ENCODE measurements at regions not wholly inside any gene's neighbourhood (a gene's known extent, or its start where the extent isn't known, plus 50 kb on each side); places are given as distances from the start of the nearest gene placed in this dataset.

DNA sequence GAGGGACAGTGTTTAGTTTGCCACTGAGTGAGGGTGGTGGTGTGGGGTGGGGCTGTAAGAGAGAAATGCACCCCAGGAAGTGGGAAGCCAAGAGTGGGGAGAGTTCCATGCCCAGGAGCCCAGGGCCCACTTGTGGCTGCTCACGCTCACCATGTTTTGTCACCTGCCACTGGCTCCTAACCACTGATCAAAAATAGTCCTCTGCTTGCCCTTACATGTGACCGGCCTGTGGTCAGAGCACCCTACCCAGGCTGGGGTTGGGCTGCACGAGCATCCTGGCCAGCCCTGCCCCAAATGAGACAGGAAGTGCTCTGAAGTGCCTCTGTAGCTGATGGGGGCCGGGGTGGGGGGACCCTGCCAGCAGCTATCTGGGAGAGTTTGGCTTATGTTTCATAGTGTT is 216.3 kb downstream of the RPLP1 start:
- no peaks in the 10 kb centered on the region for H3K79me2 ChIP-seq (ENCODE audit: control insufficient read depth, insufficient read depth, low read length)
- no peak overlapping the region for H3K4me2 ChIP-seq (ENCODE audit: extremely low read depth, insufficient read depth, low read length)
- TF ChIP-seq, protein P1, sequence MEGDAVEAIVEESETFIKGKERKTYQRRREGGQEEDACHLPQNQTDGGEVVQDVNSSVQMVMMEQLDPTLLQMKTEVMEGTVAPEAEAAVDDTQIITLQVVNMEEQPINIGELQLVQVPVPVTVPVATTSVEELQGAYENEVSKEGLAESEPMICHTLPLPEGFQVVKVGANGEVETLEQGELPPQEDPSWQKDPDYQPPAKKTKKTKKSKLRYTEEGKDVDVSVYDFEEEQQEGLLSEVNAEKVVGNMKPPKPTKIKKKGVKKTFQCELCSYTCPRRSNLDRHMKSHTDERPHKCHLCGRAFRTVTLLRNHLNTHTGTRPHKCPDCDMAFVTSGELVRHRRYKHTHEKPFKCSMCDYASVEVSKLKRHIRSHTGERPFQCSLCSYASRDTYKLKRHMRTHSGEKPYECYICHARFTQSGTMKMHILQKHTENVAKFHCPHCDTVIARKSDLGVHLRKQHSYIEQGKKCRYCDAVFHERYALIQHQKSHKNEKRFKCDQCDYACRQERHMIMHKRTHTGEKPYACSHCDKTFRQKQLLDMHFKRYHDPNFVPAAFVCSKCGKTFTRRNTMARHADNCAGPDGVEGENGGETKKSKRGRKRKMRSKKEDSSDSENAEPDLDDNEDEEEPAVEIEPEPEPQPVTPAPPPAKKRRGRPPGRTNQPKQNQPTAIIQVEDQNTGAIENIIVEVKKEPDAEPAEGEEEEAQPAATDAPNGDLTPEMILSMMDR (conservative IDR thresholded peaks at IDR 0.05 in 1 of 2, IDR thresholded peaks at IDR 0.05 in 1 of 2; ENCODE audit: low read depth in 1 of 2, low read length in 2 of 2) = no peak
- TF ChIP-seq EZH2 (IDR thresholded peaks at IDR 0.05; ENCODE audit: low read length, missing control alignments) = no peak
- H3K9me3 ChIP-seq (ENCODE audit: control insufficient read depth, insufficient read depth, low read depth, low read length) = no peaks in the 10 kb centered on the region
- DNase-seq (ENCODE audit: low read depth in 2 of 2) = no peak
- no peak overlapping the region for H2AFZ ChIP-seq (ENCODE audit: low read length)
- no peaks in the 10 kb centered on the region for H3K36me3 ChIP-seq (ENCODE audit: control insufficient read depth, insufficient read depth, low read length)
- H3K27ac ChIP-seq (ENCODE audit: insufficient read depth, low read length) = no peak overlapping the region
- H3K27me3 ChIP-seq (ENCODE audit: control insufficient read depth, insufficient read depth, low read length) = no peaks in the 10 kb centered on the region
- H4K20me1 ChIP-seq (ENCODE audit: control insufficient read depth, extremely low read depth, insufficient read depth, low read length) = no peaks in the 10 kb centered on the region
- H3K9ac ChIP-seq (ENCODE audit: insufficient read depth, low read length) = no peak overlapping the region
- no peak overlapping the region for H3K4me3 ChIP-seq (replicated peaks in 1 of 4; ENCODE audit: control extremely low read depth in 1 of 4, insufficient read depth in 1 of 4, low read depth in 3 of 4, low read length in 4 of 4)
- no peaks in the 10 kb centered on the region for H3K4me1 ChIP-seq (ENCODE audit: control insufficient read depth, extremely low read depth, insufficient read depth, low read length)

DNA sequence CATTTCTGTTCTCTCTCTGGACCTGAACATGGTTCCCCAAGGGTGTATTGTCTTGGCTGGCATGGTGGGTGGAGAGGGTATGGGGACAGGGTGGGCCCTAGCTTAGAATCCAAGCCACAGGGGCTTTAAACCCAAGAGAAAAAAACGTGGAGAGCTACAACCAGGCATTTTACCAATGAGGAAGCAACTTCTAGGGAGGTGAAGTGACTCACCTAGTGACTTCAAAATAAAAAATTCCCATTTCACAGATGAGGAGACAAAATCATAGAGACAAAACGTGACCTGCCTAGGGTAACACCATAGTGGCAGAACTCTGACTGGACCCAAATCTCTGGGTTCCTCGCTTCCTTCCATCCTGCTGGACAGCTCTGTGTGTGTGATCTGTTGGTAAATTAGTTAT is 216.8 kb downstream of the RPLP1 start:
- H3K36me3 ChIP-seq (ENCODE audit: control insufficient read depth, insufficient read depth, low read length) = no peaks in the 10 kb centered on the region
- H3K4me2 ChIP-seq (ENCODE audit: extremely low read depth, insufficient read depth, low read length) = no peak overlapping the region
- no peaks in the 10 kb centered on the region for H4K20me1 ChIP-seq (ENCODE audit: control insufficient read depth, extremely low read depth, insufficient read depth, low read length)
- H3K27me3 ChIP-seq (ENCODE audit: control insufficient read depth, insufficient read depth, low read length) = no peaks in the 10 kb centered on the region
- H2AFZ ChIP-seq (ENCODE audit: low read length) = no peak overlapping the region
- no peak overlapping the region for H3K27ac ChIP-seq (ENCODE audit: insufficient read depth, low read length)
- no peaks in the 10 kb centered on the region for H3K79me2 ChIP-seq (ENCODE audit: control insufficient read depth, insufficient read depth, low read length)
- no peak overlapping the region for H3K9ac ChIP-seq (ENCODE audit: insufficient read depth, low read length)
- no peaks in the 10 kb centered on the region for H3K4me1 ChIP-seq (ENCODE audit: control insufficient read depth, extremely low read depth, insufficient read depth, low read length)
- no peak for DNase-seq (ENCODE audit: low read depth in 2 of 2)
- TF ChIP-seq, protein P1 (conservative IDR thresholded peaks at IDR 0.05 in 1 of 2, IDR thresholded peaks at IDR 0.05 in 1 of 2; ENCODE audit: low read depth in 1 of 2, low read length in 2 of 2) = no peak
- TF ChIP-seq EZH2 (IDR thresholded peaks at IDR 0.05; ENCODE audit: low read length, missing control alignments) = no peak
- no peak overlapping the region for H3K4me3 ChIP-seq (replicated peaks in 1 of 4; ENCODE audit: control extremely low read depth in 1 of 4, insufficient read depth in 1 of 4, low read depth in 3 of 4, low read length in 4 of 4)
- no peaks in the 10 kb centered on the region for H3K9me3 ChIP-seq (ENCODE audit: control insufficient read depth, insufficient read depth, low read depth, low read length)

DNA sequence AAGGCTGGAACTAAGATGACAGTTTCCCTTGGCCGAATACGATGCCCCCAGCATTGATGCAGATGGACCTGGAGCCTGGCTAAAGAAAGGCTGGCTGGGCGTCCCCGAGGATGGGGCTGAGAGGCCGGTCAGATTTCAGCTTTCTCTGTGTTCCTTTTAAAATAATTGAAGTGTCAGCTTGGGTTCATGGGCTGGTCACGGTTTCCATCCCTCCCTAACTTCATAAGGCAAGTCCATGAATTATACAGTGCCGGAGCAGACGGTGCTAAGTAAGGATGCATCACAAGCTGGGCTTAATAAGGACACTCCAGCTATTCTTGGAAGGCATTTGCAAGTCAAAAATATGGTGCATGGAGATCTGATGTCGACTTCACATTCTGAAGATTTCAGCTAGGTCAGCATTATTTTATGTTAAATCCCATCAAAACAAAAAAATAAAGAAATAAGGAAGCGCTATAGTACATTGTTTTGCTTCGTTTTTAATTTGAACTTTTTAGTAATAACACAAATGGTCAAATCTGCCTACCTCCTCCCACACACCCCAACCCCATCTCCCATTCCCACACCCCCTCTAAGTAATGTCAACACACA is 220.8 kb downstream of the RPLP1 start:
- TF ChIP-seq, protein P1 (conservative IDR thresholded peaks at IDR 0.05 in 1 of 2, IDR thresholded peaks at IDR 0.05 in 1 of 2; ENCODE audit: low read depth in 1 of 2, low read length in 2 of 2) = no peak
- no peak for TF ChIP-seq EZH2 (IDR thresholded peaks at IDR 0.05; ENCODE audit: low read length, missing control alignments)
- DNase-seq (ENCODE audit: low read depth in 2 of 2) = no peak
- no peak overlapping the region for H3K9ac ChIP-seq (ENCODE audit: insufficient read depth, low read length)

More for the DNA sequence above, 220.8 kb downstream of the RPLP1 start:
- Histone ChIP-seq H3K4me2 (ENCODE audit: extremely low read depth, insufficient read depth, low read length) (no peak overlapping the region), H4K20me1 (ENCODE audit: control insufficient read depth, extremely low read depth, insufficient read depth, low read length) (no peaks in the 10 kb centered on the region), H3K4me1 (ENCODE audit: control insufficient read depth, extremely low read depth, insufficient read depth, low read length) (no peaks in the 10 kb centered on the region), H3K9me3 (ENCODE audit: control insufficient read depth, insufficient read depth, low read depth, low read length) (no peaks in the 10 kb centered on the region), H3K27me3 (ENCODE audit: control insufficient read depth, insufficient read depth, low read length) (peaks cover 4% of the 10 kb centered on the region), H3K79me2 (ENCODE audit: control insufficient read depth, insufficient read depth, low read length) (no peaks in the 10 kb centered on the region), H3K36me3 (ENCODE audit: control insufficient read depth, insufficient read depth, low read length) (no peaks in the 10 kb centered on the region), H2AFZ (ENCODE audit: low read length) (no peak overlapping the region), H3K27ac (ENCODE audit: insufficient read depth, low read length) (no peak overlapping the region), H3K4me3 (replicated peaks in 1 of 4; ENCODE audit: control extremely low read depth in 1 of 4, insufficient read depth in 1 of 4, low read depth in 3 of 4, low read length in 4 of 4) (no peak overlapping the region)
